Gastroesophageal sphincter (tissue), 4 donors: ENCODE measurements at regions not wholly inside any gene's neighbourhood (a gene's known extent, or its start where the extent isn't known, plus 50 kb on each side); places are given as distances from the start of the nearest gene placed in this dataset.

ENCODE experiments used
- ATAC-seq: fragments of 150-250 bp; one replicate; pipeline ENCODE4 v1.9.1; 2016; ENCODE audit warnings: mild to moderate bottlenecking, moderate library complexity
- H3K27ac ChIP-seq, 4 donors: fragments of 200-600 bp; sonication (generic) in 3 of 4; 1 replicate in 3 of 4; 2 replicates in 1 of 4; pipeline ENCODE4 v1.5.1; 2016 to 2019
- H3K27me3 ChIP-seq: fragments of 200-600 bp; sonication (generic); one replicate; pipeline ENCODE4 v1.5.1; 2019
- H3K36me3 ChIP-seq, 2 donors: fragments of 200-600 bp; sonication (generic); one replicate each; pipeline ENCODE4 v1.5.1; 2019; ENCODE audit warnings: control low read depth in 1 of 2
- H3K4me1 ChIP-seq, 3 donors: fragments of 200-600 bp; sonication (generic); 1 replicate in 2 of 3; 2 replicates in 1 of 3; pipeline ENCODE4 v1.5.1; 2016 to 2019; ENCODE audit warnings: control low read depth in 2 of 3
- H3K4me3 ChIP-seq, 2 donors: fragments of 200-600 bp; sonication (generic); one replicate each; pipeline ENCODE4 v1.5.1; 2019; ENCODE audit warnings: mild to moderate bottlenecking in 1 of 2, moderate library complexity in 1 of 2
- H3K9me3 ChIP-seq, 3 donors: fragments of 200-600 bp; sonication (generic); one replicate each; pipeline ENCODE4 v1.5.1; 2017 to 2019; ENCODE audit warnings: control low read depth in 2 of 3
- CTCF ChIP-seq, 4 experiments: fragments of 200-600 bp in 2 of 4; fragments of 450-650 bp in 2 of 4; sonication (generic) in 1 of 4; IDR thresholded peaks; one replicate each; pipeline ENCODE4 v1.5.1; 2017 to 2019; ENCODE audit warnings: antibody characterized with exemption in 4 of 4, mild to moderate bottlenecking in 2 of 4, moderate library complexity in 2 of 4
- EP300 ChIP-seq: sonication (generic); formaldehyde crosslinking; IDR thresholded peaks from one replicate; pipeline ENCODE4 v1.6.1; 2017; ENCODE audit warnings: antibody characterized with exemption, mild to moderate bottlenecking
- POLR2A ChIP-seq, 2 donors: fragments of 450-650 bp; IDR thresholded peaks; one replicate each; pipeline ENCODE4 v1.6.1; 2017; ENCODE audit warnings: antibody characterized with exemption in 2 of 2, mild to moderate bottlenecking in 2 of 2, moderate library complexity in 1 of 2
- POLR2AphosphoS5 ChIP-seq: sonication (generic); formaldehyde crosslinking; IDR thresholded peaks from one replicate; pipeline ENCODE4 v1.6.1; 2017; ENCODE audit warnings: antibody characterized with exemption
- WGBS, 2 donors: methylation state at CpG; one replicate each; pipeline ENCODE4 v1.1.5; 2018; ENCODE audit warnings: low coverage in 1 of 2; 5-methylcytosine and 5-hydroxymethylcytosine counted together

- Histone ChIP-seq H3K36me3 (no peaks in the 10 kb centered on the region), H3K4me3 (no peak overlapping the region), H3K27me3 (no peaks in the 10 kb centered on the region), H3K9me3 (peaks cover 0 to 11% (median 0%) of the 10 kb centered on the region in 3 donors), H3K4me1 (peaks cover 2 to 24% (median 3%) of the 10 kb centered on the region in 3 donors), H3K27ac (no peak overlapping the region)
- TF ChIP-seq EP300, result no peak
- no peak for TF ChIP-seq POLR2A (IDR thresholded peaks at IDR 0.05)
- no peak for TF ChIP-seq POLR2AphosphoS5
- no peak for TF ChIP-seq CTCF (IDR thresholded peaks at IDR 0.05)
- no peak for ATAC-seq
- 60 to 68% methylated on average over 4 to 5 of the region's 5 CpGs for WGBS, 2 donors
These were observed 150.8 kb upstream of the FOXF1 start for GRCh38 chr16:86359571-86359970.

GRCh38 chr16:86362155-86362849 is 148.0 kb upstream of the FOXF1 start:
- Histone ChIP-seq H3K27ac (peak overlapping the region; percentile 66 to 86 (median 83)), H3K27me3 (no peaks in the 10 kb centered on the region), H3K36me3 (no peaks in the 10 kb centered on the region), H3K4me1 (peaks cover 3 to 50% (median 3%) of the 10 kb centered on the region in 3 donors), H3K9me3 (no peaks in the 10 kb centered on the region), H3K4me3 (no peak overlapping the region)
- TF ChIP-seq CTCF (IDR thresholded peaks at IDR 0.05) (no peak), POLR2AphosphoS5 (no peak)
- WGBS, 2 donors, result 89 to 97% methylated on average over 6 to 9 of the region's 9 CpGs
- ATAC-seq, result no peak

GRCh38 chr16:86363057-86363490 is 147.3 kb upstream of the FOXF1 start:
- H3K27me3 ChIP-seq, result no peaks in the 10 kb centered on the region
- peak overlapping the region; percentile 81 to 86 (median 83) for H3K27ac ChIP-seq
- H3K9me3 ChIP-seq, result no peaks in the 10 kb centered on the region
- H3K4me3 ChIP-seq, result no peak overlapping the region
- WGBS, 2 donors, result 10 to 47% methylated on average over 1 to 4 of the region's 4 CpGs
- no peaks in the 10 kb centered on the region for H3K36me3 ChIP-seq
- ATAC-seq, result peak; percentile 61
- peaks cover 3 to 58% (median 3%) of the 10 kb centered on the region in 3 donors for H3K4me1 ChIP-seq
- TF ChIP-seq POLR2A (IDR thresholded peaks at IDR 0.05), result no peak
- TF ChIP-seq EP300, result no peak
- no peak for TF ChIP-seq CTCF (IDR thresholded peaks at IDR 0.05)
- TF ChIP-seq POLR2AphosphoS5, result peak; percentile 98

- peak overlapping the region; percentile 81 to 86 (median 83) for H3K27ac ChIP-seq
- H3K27me3 ChIP-seq, result no peaks in the 10 kb centered on the region
- peak; percentile 86 for ATAC-seq
- no peaks in the 10 kb centered on the region for H3K36me3 ChIP-seq
- H3K4me3 ChIP-seq, result no peak overlapping the region
- TF ChIP-seq CTCF (IDR thresholded peaks at IDR 0.05) (no peak), EP300 (peak; percentile 52), POLR2AphosphoS5 (peak; percentile 90), POLR2A (IDR thresholded peaks at IDR 0.05) (no peak)
- WGBS, 2 donors, result 24 to 33% methylated on average over 2 to 9 of the region's 13 CpGs
- no peaks in the 10 kb centered on the region for H3K9me3 ChIP-seq
- peaks cover 3 to 60% (median 3%) of the 10 kb centered on the region in 3 donors for H3K4me1 ChIP-seq
These were observed 146.3 kb upstream of the FOXF1 start for GRCh38 chr16:86363836-86364618.
